ENCODE measurements at regions not wholly inside any gene's neighbourhood (a gene's known extent, or its start where the extent isn't known, plus 50 kb on each side); places are given as distances from the start of the nearest gene placed in this dataset.

DNA sequence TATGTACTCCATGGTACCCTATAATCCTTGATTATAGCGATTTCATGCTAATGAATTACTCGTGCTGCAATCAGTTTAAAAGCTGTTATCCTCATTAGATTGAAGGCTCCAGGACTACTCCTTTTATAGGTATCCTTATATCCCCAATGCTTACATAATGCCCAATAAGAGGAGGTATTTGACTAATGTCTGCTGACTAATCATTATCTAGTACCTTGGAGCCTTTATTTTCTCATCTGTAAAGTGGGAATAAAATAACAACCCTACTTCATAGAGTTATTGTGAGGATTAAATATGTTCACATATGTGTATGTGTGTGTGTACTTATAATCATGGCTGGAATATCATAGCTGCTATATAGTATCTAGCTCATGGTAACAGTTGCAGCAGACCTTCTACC is 1031.5 kb downstream of the CDH11 start:
- intact Hi-C loops (cut with micrococcal nuclease), result no loop called here
- Histone ChIP-seq H3K27ac (ENCODE audit: low read length) (no peak overlapping the region), H3K36me3 (ENCODE audit: control insufficient read depth, insufficient read depth, low read length) (no peaks in the 10 kb centered on the region), H3K27me3 (ENCODE audit: control insufficient read depth, insufficient read depth, low read length) (no peaks in the 10 kb centered on the region), H3K4me3 (ENCODE audit: low read length) (no peak overlapping the region), H3K4me1 (ENCODE audit: control insufficient read depth, insufficient read depth, low read length) (no peaks in the 10 kb centered on the region), H3K9me3 (ENCODE audit: control insufficient read depth, insufficient read depth, low read length) (peaks cover 7% of the 10 kb centered on the region)
- H3K4me3 Mint-ChIP-seq, result no peak overlapping the region
- DNase-seq, result no peak
- H3K36me3 Mint-ChIP-seq, result no peaks in the 10 kb centered on the region
- H3K4me1 Mint-ChIP-seq, result no peaks in the 10 kb centered on the region
- TF ChIP-seq, protein P1, sequence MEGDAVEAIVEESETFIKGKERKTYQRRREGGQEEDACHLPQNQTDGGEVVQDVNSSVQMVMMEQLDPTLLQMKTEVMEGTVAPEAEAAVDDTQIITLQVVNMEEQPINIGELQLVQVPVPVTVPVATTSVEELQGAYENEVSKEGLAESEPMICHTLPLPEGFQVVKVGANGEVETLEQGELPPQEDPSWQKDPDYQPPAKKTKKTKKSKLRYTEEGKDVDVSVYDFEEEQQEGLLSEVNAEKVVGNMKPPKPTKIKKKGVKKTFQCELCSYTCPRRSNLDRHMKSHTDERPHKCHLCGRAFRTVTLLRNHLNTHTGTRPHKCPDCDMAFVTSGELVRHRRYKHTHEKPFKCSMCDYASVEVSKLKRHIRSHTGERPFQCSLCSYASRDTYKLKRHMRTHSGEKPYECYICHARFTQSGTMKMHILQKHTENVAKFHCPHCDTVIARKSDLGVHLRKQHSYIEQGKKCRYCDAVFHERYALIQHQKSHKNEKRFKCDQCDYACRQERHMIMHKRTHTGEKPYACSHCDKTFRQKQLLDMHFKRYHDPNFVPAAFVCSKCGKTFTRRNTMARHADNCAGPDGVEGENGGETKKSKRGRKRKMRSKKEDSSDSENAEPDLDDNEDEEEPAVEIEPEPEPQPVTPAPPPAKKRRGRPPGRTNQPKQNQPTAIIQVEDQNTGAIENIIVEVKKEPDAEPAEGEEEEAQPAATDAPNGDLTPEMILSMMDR (IDR thresholded peaks at IDR 0.05), result no peak
- WGBS (ENCODE audit: insufficient coverage), result 49% methylated on average over 2 of the region's 2 CpGs
- ATAC-seq, result no peak
- no peak overlapping the region for H3K27ac Mint-ChIP-seq
- no peaks in the 10 kb centered on the region for H3K27me3 Mint-ChIP-seq (ENCODE audit: low read depth in 2 of 2)
- peaks cover 7 to 13% of the 10 kb centered on the region in 2 donors for H3K9me3 Mint-ChIP-seq

DNA sequence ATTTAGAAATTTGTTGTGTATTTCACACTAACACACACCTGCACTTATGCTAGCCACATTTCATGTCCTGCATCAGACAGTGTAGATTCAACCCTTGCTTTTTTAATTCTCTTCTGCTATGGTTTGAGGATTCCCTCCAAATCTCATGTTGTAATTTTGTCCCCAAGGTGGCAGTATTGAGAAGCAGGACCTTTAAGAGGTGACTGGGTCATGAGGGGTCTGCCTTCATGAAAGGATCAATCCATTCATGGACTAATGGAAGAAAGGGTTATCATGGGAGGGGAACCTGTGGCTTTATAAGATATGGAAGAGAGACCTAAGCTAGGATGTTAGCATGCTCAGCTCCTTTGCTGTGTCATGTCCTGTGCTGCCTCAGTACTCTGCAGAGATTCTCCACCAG is 1032.2 kb downstream of the CDH11 start:
- Mint-ChIP-seq H3K4me1 (no peaks in the 10 kb centered on the region), H3K27ac (no peak overlapping the region), H3K36me3 (no peaks in the 10 kb centered on the region), H3K27me3 (ENCODE audit: low read depth in 2 of 2) (no peaks in the 10 kb centered on the region), H3K9me3 (peaks cover 4 to 13% of the 10 kb centered on the region in 2 donors), H3K4me3 (no peak overlapping the region)
- no peaks in the 10 kb centered on the region for H3K36me3 ChIP-seq (ENCODE audit: control insufficient read depth, insufficient read depth, low read length)
- no peak overlapping the region for H3K27ac ChIP-seq (ENCODE audit: low read length)
- ATAC-seq (no peak), DNase-seq (no peak)
- H3K9me3 ChIP-seq (ENCODE audit: control insufficient read depth, insufficient read depth, low read length), result peaks cover 7% of the 10 kb centered on the region
- no peaks in the 10 kb centered on the region for H3K4me1 ChIP-seq (ENCODE audit: control insufficient read depth, insufficient read depth, low read length)
- TF ChIP-seq, protein P1 (IDR thresholded peaks at IDR 0.05), result no peak
- intact Hi-C loops (cut with micrococcal nuclease), result no loop called here
- H3K27me3 ChIP-seq (ENCODE audit: control insufficient read depth, insufficient read depth, low read length), result no peaks in the 10 kb centered on the region
- H3K4me3 ChIP-seq (ENCODE audit: low read length), result no peak overlapping the region

DNA sequence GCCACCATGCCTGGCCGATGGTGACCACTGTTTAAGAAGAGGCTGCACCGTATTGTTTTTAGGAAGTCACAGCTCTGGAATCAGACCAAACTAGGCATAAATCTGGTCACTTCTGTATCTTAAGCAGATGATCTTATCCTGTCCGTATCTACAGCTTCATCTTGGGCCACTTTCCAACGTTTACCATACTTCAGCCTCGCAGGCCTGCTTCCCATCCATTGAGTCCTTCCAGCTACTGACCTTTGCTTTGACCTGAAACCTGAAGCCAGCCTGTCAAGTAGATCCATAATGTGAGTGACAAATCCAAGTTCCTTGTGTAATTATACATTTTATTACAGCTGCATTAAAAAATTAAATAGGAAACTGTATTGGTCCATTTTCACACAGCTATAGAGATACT is 1033.0 kb downstream of the CDH11 start:
- no peak overlapping the region for H3K27ac ChIP-seq (ENCODE audit: low read length)
- WGBS (ENCODE audit: insufficient coverage), result 77% methylated on average over 5 of the region's 5 CpGs

DNA sequence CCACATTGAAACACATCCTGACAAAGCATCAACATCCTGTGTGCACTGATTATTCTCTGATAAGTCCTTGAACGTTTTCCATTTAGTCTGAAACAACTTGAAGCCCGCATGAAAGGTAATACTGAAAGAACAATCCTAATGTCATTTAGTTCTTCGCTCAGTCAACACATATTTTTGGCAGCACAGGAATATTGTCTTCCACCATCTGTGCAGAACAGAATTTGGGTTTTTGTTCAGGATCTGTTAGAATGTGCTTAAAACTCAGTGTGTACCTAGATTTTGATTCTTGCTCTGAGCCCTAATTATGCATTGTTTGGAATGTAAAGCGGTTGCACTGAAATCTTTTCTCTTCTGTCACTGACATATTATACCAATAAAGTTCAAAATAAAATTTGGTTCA is 1036.6 kb downstream of the CDH11 start:
- H3K4me1 Mint-ChIP-seq, result no peaks in the 10 kb centered on the region
- Histone ChIP-seq H3K4me3 (ENCODE audit: low read length) (no peak overlapping the region), H3K9me3 (ENCODE audit: control insufficient read depth, insufficient read depth, low read length) (peaks cover 3% of the 10 kb centered on the region), H3K27me3 (ENCODE audit: control insufficient read depth, insufficient read depth, low read length) (no peaks in the 10 kb centered on the region), H3K36me3 (ENCODE audit: control insufficient read depth, insufficient read depth, low read length) (no peaks in the 10 kb centered on the region), H3K4me1 (ENCODE audit: control insufficient read depth, insufficient read depth, low read length) (no peaks in the 10 kb centered on the region), H3K27ac (ENCODE audit: low read length) (no peak overlapping the region)
- no peak overlapping the region for H3K27ac Mint-ChIP-seq
- H3K4me3 Mint-ChIP-seq, result no peak overlapping the region
- no peaks in the 10 kb centered on the region for H3K27me3 Mint-ChIP-seq (ENCODE audit: low read depth in 2 of 2)
- TF ChIP-seq, protein P1 (IDR thresholded peaks at IDR 0.05), result no peak
- ATAC-seq (no peak), DNase-seq (no peak)
- H3K9me3 Mint-ChIP-seq, result peaks cover 5 to 8% of the 10 kb centered on the region in 2 donors
- 63% methylated on average over 3 of the region's 4 CpGs for WGBS (ENCODE audit: insufficient coverage)
- intact Hi-C loops (cut with micrococcal nuclease), result no loop called here
- H3K36me3 Mint-ChIP-seq, result no peaks in the 10 kb centered on the region

More for the DNA sequence above, 1033.0 kb downstream of the CDH11 start:
- no peaks in the 10 kb centered on the region for H3K4me1 ChIP-seq (ENCODE audit: control insufficient read depth, insufficient read depth, low read length)
- H3K36me3 ChIP-seq (ENCODE audit: control insufficient read depth, insufficient read depth, low read length), result no peaks in the 10 kb centered on the region
- H3K4me3 ChIP-seq (ENCODE audit: low read length), result no peak overlapping the region
- Mint-ChIP-seq H3K4me3 (no peak overlapping the region), H3K27ac (no peak overlapping the region), H3K9me3 (peaks cover 4 to 13% of the 10 kb centered on the region in 2 donors), H3K27me3 (ENCODE audit: low read depth in 2 of 2) (no peaks in the 10 kb centered on the region), H3K4me1 (no peaks in the 10 kb centered on the region), H3K36me3 (no peaks in the 10 kb centered on the region)
- ATAC-seq (no peak), DNase-seq (no peak)
- peaks cover 3% of the 10 kb centered on the region for H3K9me3 ChIP-seq (ENCODE audit: control insufficient read depth, insufficient read depth, low read length)
- intact Hi-C loops (cut with micrococcal nuclease), result no loop called here
- TF ChIP-seq, protein P1 (IDR thresholded peaks at IDR 0.05), result no peak
- no peaks in the 10 kb centered on the region for H3K27me3 ChIP-seq (ENCODE audit: control insufficient read depth, insufficient read depth, low read length)

All from natural killer cell (primary cell).